Epidermal melanocyte (primary cell): ENCODE measurements at regions not wholly inside any gene's neighbourhood (a gene's known extent, or its start where the extent isn't known, plus 50 kb on each side); places are given as distances from the start of the nearest gene placed in this dataset.
"Not testable (repeated sequence)": the region's sequence is repeated elsewhere in the genome, so short reads cannot be mapped to it uniquely, and the experiment has no call there.

Experiments
- DNase-seq: peaks from one replicate; pipeline ENCODE4 v3.0.0; 2011; ENCODE audit warnings: low spot score; ENCODE audit not compliant: insufficient read length

DNA sequence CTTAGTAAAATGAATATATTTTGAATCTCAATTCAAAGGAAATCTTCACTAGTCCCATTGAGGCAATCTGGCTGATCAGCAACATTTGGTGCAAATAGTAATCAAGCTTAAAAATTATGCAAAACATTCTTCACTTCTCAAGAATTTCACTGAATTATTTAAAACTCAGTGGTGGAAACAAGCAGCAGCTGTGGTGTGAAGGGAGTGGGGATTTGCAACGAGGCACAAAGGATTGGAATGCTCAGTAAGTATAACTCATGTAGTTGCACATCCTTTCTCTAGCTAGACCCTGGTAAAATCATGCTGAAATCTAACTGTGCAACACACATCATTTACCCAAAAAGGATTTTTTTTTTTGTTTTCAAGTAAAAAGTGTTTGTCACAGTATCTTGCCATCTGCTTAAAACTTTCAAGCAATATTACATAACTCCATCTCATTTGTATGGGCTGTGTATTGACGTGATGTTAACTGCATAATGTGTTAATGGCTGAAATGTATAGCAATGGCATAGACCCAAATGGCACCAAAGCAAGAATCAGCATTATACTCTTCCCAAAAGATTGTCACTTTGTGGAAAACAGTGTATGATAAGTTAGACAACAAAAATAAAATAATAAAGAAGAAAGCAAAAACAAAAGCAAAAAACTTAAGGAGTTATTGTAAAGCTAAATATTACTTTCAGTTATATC lies 816.6 kb downstream of the EPHA3 start:
- no peak for DNase-seq

DNA sequence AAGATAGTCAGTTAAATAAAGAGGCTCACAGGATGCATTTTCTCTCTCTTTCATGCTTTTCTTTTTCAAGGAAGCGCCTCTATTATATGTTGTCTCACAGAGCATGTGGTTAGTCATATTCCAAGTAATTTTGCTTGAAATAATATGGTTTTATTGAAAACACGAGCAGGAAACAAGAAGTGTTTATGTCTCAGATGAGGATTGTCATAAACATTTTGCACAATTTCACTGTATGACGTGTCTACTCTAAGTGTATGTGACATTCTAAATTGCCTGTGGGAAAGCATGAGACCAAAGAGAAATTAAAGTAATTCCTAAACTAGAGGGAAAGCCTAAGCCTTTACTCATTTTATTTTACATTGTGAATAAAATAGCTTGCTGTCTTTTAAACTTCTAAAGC lies 818.6 kb downstream of the EPHA3 start:
- no peak for DNase-seq

DNA sequence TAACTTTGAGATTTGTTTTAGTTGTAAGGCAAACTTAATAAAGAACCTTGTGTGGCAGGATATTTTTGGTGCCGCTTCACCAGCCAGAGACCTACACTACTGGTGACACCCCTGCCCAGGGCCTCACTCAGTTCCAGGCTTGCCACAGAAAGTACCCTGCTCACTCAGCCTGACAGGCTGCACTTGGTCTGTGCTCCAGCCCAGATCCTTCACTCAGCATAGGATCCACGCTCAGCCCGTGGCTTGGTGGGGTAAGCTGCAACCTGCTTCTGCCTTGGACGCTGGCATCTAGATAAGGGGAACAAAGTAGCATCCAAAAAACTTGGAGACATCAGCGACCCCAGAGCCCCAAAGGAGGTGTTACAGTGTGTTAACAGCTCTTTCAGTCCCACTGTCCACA lies 825.5 kb downstream of the EPHA3 start:
- no peak for DNase-seq

DNA sequence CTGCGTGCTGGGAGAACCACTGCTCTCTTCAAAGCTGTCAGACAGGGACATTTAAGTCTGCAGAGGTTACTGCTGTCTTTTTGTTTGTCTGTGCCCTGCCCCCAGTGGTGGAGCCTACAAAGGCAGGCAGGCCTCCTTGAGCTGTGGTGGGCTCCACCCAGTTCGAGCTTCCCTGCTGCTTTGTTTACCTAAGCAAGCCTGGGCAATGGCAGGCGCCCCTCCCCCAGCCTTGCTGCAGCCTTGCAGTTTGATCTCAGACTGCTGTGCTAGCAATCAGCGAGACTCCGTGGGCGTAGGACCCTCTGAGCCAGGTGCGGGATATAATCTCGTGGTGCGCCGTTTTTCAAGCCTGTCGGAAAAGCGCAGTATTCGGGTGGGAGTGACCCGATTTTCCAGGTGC lies 837.0 kb downstream of the EPHA3 start:
- not testable (repeated sequence) for DNase-seq

DNA sequence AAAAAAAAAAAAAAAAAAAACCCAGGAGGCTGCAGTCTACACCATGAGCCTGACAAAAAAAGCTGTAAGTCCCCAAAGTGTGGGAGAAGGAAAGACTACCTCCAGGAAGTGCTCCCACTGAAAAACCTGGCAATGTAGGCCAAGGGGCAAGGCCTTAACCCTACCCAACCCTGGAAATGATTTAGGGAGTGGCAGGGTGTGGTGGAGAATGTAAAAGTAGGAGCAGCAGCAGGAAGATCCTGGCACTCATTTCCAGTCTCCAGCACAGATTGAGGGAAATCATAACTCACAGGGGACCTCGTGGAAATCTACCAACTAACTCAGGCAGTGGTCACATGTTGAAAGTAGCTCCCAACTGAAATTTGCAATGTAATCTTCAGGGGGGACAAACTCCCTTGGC lies 839.5 kb downstream of the EPHA3 start:
- DNase-seq: no peak

DNA sequence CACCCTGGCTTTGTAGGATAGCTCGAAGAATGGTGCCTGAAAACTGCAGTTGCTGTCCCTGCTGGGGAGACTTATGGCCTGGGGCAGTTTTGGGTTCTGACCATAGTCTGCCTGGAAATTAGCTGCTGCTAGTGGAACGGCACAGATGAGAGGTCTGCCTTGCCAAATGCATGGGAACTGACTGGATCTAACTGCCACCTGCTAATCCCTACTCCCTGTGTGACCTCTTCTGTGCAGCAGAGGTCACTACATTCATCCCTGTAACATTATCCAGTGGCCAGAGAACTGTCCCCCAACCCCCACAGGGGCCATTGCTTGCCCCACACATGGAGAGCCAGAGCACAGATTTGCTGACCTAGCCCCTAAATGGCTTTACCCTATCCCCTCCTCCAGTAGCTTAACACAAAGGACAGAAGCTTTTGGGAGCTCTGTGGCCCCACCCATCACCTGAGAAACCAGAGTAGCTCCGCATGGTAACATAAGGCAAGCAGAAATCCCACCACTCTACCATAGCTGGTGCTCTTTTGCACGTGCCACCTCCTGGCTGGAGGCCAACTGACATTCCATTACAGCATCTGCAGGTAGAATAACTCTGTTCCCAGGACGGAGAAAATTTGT lies 840.0 kb downstream of the EPHA3 start:
- DNase-seq: no peak

DNA sequence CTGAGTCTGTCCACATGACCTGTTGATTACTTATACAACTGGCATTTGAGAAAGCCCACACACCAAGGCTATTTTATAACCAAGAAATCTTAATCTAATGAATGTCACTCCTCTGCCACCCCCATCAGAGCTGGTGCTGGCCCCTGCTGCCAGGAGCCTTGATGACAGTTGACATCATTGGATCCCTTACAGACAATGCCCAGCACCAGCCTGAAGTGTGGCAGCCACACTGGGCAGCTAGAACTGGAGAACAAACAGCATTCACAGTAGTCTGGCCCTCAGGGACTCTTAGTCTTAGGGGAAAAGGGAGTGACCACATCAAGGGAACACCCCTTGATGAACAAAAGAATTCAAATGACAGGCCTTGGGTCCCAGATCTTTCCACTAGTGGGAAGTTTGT lies 840.6 kb downstream of the EPHA3 start:
- DNase-seq: no peak

DNA sequence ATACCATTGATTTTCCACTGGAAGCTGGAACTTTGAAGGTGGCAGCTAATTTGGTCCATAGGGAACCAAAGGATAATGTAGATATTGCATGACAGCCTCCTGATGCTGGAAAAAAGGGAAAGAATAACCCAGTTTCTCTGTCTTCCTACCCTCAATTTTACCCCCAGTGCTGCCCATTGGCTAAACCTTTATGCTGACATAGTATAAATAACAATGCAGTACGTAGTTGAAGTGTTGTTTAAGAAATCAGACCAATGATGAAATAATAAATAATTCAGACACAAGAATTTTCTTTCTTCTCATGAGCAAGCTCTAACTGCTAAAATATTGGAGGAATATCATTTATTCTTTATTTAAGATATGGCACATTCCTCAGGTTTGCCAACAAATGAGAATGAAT lies 843.4 kb downstream of the EPHA3 start:
- no peak for DNase-seq

DNA sequence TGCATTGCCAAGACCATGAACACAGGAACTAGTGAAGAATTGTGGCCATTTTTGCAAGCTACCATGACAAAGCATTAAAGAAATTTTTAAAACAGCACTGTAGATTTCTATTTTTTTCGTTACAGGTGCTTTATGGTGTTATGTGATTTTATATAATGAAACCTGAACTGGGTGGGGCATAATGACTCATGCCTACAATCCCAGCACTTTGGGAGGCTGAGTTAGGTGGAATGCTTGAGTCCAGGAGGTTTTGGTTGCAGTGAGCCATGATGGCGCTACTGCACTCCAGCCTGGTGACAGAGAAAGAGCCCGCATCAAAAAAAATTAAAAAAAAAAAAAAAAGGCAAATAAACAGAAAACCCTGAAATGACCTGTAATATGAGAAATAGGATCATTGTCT lies 846.7 kb downstream of the EPHA3 start:
- DNase-seq: no peak

DNA sequence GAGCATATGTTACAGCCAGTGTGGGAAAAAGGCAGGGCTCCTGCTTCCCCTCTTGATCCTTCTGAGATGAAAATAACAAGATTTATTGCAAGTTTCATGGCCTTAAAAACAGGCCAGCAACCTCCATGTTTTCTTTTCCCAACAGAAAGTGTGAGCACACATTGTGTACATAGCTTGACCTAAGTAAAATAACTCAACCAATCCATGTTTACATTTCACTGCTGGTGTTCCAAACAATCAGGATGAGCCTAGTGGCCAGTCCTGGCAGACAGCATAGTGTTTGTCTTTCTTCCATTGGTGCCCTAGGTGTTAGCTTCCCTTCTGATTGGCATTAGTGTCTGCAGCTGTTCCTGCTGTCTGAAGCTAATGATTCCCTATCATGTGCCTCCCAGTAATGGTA lies 847.7 kb downstream of the EPHA3 start:
- no peak for DNase-seq

DNA sequence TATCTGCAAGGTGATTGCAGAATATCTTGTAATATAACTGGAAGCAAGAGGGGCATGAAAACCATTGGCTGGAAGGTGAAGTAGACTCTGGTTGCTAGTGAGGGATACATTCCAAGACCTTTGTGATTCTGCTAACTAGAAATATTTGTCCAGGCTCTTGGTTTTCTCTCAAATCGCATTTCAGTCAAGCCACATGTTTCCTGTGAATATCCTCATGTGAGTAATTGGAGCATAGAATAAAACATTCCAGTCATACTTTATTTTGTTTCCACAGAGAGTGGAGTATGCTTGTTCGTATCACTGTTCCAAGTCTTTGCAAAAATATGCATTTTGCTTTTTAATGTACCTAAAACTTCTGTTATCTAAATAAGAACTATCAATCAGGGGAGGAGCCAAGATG lies 850.0 kb downstream of the EPHA3 start:
- DNase-seq: no peak

DNA sequence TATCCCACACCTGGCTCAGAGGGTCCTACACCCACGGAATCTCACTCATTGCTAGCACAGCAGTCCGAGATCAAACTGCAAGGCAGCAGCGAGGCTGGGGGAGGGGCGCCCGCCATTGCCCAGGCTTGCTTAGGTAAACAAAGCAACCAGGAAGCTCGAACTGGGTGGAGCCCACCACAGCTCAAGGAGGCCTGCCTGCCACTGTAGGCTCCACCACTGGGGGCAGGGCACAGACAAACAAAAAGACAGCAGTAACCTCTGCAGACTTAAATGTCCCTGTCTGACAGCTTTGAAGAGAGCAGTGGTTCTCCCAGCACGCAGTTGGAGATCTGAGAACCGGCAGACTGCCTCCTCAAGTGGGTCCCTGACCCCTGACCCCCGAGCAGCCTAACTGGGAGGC lies 850.7 kb downstream of the EPHA3 start:
- DNase-seq: not testable (repeated sequence)

DNA sequence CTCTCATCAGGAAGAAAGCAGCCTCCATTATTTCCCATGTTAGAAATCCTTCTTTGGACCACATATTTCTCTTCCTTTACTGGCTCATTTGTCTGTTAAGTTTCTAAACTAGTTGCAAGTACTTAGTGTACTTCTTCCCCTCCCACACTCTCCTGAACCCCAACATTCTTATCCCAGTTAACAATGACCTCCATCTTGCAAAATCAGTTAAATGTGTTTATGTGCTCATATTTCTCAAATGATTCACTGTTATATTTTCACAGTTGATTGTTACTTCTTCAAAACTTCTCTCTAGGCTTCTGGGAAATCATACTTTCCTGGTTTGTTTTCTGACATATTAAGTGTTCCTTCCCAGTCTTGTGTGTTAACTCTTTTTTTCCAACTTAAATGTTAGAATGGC lies 856.9 kb downstream of the EPHA3 start:
- no peak for DNase-seq

DNA sequence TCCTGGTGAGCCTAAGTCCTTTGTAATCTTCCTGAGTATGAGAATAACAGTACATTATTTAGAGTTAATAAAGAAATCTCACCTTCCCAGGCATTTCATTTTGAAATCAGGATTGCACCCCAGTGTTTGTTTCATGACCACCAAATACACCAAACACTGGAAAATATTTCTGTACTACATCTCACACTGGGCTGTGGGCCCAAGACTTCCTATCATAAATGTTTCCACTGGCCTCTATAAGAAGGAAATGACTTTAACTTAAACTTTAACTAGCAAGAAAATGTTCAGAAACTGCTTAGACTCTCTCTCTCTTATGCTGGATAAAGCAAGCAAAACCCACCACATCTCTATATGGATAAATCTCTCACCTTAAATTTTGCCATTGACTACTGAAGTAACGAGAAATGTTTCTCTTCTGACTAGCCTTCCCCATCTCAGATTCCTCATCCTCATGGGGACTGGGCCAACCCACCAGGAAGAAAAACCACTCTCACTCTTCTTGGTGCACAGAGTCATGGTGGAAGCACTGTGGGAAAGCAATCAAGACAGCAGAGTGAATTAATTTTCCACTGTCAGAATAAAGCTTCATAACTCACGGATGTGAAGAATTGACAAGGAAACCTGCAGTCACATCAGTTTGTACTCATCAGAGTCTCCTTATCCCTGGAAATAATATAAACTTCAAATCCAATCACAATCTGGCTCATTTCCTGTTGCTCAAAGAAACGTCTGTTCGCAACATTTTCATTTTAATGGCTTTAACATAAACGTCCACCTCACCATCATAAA lies 859.6 kb downstream of the EPHA3 start:
- no peak for DNase-seq

DNA sequence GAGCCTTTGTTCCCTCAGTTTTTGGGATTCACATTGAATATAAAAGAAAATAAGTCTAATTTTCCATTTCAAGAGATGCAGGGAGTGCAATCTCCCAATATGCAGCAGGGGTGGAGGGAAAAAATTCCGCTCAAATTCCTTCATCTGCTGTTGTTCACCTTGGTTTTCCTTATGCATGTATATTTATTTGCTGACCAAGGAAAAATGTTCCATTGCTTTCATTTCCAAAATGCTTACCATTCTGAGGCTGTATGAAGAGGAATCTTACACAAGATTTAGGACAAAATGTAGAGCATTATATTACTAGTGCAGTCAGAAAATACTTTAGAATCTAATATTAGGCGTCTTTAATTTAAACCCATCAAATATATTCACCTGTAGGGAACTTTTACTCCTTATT lies 863.9 kb downstream of the EPHA3 start:
- no peak for DNase-seq

DNA sequence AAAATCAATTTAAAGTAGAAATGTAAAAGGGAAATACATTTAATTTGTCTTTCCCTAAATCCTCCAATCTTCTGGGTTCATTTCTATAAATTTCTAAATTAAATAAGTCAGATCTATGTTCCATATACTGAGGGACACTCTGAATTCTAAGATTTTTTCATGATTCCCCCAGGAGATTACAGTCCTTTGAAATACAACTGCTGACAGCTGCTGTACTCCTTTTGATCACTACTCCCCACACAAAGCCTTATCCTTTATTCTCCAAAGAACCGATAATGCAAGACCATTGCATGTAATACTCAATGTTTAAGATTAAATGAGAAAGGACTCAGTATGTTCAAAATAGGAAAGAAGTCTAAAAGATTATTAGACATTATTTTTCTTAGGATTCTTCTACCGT lies 865.7 kb downstream of the EPHA3 start:
- DNase-seq: no peak

DNA sequence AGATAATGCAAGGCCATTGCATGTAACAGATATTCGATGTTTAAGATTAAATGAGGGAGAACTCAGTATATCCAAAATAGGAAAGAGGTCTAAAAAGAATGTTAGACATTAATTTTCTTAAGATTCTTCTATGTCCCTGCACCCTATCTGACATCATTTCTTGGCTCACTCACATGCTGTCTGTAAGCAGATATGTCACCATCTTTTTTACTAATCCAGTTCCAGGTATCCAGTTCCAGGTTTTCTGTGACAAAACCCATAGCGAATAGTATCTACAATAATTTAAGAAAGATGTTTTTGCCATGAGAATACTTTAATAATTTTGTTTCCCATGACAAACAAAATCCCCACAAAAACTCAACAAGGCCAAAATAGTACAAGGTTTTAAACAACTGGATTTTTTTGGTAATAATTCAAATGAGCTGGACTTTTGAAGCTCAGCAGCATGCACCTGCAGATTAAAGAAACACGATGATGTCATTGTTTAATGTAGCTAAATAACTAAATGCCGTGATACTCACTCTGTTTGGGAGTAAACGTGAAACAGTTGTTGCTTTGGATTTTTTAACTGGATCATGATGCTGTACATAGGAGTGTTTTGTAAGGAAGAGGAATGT lies 867.6 kb downstream of the EPHA3 start:
- DNase-seq: no peak

DNA sequence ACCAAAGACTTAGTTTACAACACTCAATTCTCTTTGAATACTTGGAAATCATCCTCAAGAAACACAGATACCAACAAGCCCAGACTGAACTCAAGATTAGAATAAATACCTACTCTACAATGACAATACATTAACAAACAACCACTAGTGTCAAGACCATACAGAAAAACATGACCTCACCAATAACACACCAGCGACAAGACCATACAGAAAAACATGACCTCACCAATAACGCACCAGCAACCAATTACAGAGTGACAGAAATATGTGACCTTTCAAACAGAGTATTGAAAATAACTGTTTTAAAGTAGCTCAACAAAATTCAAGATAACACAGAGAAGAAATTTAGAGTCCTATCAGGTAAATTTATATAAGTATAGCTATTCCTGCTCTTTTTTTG lies 876.0 kb downstream of the EPHA3 start:
- no peak for DNase-seq

DNA sequence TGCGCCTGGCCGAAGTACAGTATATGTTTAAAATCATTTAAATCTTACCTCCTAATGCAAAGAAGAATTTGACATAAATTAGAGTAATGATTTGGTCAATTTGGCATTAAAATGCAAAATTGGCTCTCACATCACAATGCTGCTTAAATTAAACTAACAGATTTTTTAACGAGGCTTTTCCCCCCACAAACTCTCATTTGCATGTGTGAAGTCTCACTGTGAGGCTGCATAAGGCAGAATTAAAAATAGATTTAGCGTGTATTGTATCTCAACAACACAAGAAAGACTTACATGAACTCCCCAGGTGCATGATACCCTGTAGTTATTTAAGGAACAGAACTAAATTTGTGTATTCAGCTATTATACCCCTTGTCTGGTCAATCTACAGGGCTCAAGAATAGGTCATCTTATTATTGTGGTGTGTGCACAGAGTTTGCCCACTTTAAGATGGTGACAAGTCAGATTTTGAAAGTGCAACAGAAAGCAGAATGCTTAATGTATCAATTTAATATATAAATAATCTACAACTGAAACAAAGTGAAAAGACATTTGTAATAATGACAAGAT lies 897.9 kb downstream of the EPHA3 start:
- DNase-seq: no peak

DNA sequence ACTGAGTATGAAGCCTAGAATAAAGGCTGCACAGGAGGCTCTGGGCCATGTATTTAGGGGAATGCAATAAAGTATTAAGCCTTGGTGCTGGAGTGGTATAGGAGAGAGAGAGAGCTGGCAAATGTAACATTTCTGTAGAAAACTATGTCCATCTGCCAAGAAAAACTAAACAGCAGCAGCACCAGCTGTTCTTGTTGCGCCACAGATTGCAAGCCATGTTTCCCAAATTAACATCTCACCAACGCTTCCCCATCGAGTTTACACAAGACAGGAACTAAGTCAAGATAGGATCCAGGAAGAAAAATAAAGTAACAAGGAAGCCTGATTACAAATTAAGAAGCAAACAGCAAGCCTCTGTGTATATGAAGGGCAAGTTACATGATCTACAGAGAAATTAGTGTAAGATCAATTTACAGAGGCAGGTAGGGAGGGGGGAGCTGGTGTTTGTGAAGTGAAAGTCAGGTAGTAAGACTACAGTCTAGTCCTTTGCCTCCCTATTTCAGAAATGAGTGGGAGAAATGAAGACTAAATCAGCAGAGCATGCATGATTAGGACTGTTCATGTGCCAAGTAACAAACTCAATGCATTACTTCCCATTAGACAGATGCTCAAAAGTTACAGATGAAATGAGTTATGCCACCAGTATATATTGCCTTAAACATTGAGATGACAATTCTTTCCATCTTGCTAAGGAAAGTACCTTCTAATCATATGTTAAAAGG lies 900.5 kb downstream of the EPHA3 start:
- no peak for DNase-seq

DNA sequence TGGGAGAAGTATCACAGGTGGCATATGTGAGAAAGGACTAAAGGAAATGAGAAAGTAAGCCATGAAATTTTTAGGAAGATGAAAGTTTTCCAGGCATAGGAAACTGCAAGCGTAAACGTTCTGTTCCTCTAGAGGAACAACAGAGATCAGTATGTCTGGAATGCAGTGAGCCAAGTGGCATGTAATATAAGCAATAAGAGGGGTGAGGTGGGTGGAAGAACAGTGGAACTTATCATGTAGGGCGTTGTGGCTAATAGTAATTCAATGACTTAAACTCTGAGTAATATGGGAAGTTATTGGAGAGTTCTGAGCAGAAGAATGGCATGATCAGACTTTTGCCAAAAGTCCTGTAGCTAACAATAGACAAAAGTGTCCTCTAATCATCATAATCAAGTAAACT lies 902.9 kb downstream of the EPHA3 start:
- DNase-seq: no peak
